GM13976 (cell line): ENCODE measurements at regions not wholly inside any gene's neighbourhood (a gene's known extent, or its start where the extent isn't known, plus 50 kb on each side); places are given as distances from the start of the nearest gene placed in this dataset.
A peak's percentile ranks its signal among the peaks of the same experiment; 100 is the strongest.

Experiments used
- DNase-seq: peaks from one replicate; pipeline ENCODE4 v3.0.0; 2012; ENCODE audit warnings: low spot score
- CTCF ChIP-seq: IDR thresholded peaks from 2 replicates; pipeline ENCODE4 v1.5.1; 2012; ENCODE audit warnings: borderline replicate concordance, mild to moderate bottlenecking; ENCODE audit not compliant: insufficient read depth; ENCODE audit errors: extremely low read depth, missing control alignments, control extremely low read depth
- in situ Hi-C: fragments of 300-500 bp; cut with MboI; formaldehyde crosslinking; loops from one replicate; pipeline ENCODE4 v1.12.0; 2022; ENCODE audit warnings: low sequenced_read_pairs, mixed read lengths, inconsistent platforms; ENCODE audit not compliant: unreplicated experiment

GRCh38 chr18:56252456-56252855, 385.9 kb downstream of the TXNL1 start:
- in situ Hi-C loops = no loop called here
- DNase-seq = no peak
- no peak for TF ChIP-seq CTCF

- TF ChIP-seq CTCF = no peak
- in situ Hi-C loops = no loop called here
- DNase-seq = peak; percentile 8
These were observed 389.7 kb downstream of the TXNL1 start for GRCh38 chr18:56248610-56249235.

- TF ChIP-seq CTCF = no peak
- no peak for DNase-seq
- in situ Hi-C loops = no loop called here
These were observed 391.5 kb downstream of the TXNL1 start for GRCh38 chr18:56246916-56247315.

- DNase-seq = no peak
- no peak for TF ChIP-seq CTCF
- in situ Hi-C loops = no loop called here
These were observed 392.4 kb downstream of the TXNL1 start for GRCh38 chr18:56245866-56246580.

- in situ Hi-C loops = no loop called here
- no peak for TF ChIP-seq CTCF
- DNase-seq = no peak
These were observed 398.0 kb downstream of the TXNL1 start for GRCh38 chr18:56240405-56240804.

- TF ChIP-seq CTCF = no peak
- in situ Hi-C loops = no loop called here
- no peak for DNase-seq
These were observed 399.8 kb downstream of the TXNL1 start for GRCh38 chr18:56238576-56238975.
